ENCODE measurements at regions not wholly inside any gene's neighbourhood (a gene's known extent, or its start where the extent isn't known, plus 50 kb on each side); places are given as distances from the start of the nearest gene placed in this dataset.

DNA sequence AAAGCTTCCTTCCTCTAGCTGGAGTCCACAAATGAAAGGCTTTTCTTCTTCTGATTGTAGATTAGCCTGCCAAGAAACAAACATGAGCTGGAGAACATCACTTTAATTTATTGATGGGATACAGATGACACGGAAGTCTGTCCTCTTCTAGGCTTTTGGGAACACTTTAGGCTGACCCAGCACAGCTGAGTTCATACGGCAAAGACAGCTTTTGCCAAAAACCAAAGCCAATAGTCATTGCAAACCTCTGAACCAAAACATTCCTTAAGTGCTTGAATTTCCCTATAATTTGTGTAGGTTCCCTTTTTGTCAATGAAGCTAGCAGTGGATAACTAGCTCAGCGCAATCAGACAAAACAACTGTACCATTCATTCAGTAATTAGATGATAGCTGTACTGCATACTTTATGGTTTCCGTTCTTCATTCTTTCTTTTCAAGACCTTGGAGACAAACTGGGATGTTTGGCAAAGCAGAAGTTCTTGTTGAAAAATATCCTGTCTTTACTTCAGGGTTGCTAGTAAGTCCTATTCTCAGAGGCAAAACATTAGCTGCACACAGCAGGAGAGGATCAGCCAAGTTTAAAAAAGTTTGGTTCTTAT lies 95.7 kb upstream of the SPRY2 start:
- Mint-ChIP-seq H3K36me3 (no peaks in the 10 kb centered on the region), H3K9me3 (peaks cover 4 to 5% of the 10 kb centered on the region in 2 donors), H3K27ac (no peak overlapping the region)
- ATAC-seq (no peak), DNase-seq (ENCODE audit: low spot score in 2 of 2) (no peak)

DNA sequence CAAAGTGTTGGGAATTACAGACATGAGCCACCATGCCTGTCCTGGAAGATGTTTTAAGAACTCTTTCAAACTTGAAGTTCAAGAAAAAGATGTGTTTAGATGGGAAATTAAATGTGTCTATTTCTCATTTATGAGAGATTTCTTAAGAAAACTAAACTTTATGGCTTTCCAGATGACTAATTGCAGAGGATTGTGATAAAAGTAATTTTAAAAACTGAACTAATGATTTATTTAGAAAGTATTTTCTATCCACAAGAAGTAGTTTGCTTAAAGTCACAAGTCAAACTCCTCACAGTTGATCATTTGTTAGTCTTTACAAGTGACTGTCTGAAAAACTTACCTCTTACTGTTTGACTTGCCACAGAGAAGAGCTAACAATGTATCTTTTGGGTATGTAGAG lies 89.6 kb upstream of the SPRY2 start:
- Mint-ChIP-seq H3K36me3 (no peaks in the 10 kb centered on the region), H3K27ac (no peak overlapping the region), H3K9me3 (peaks cover 5 to 8% of the 10 kb centered on the region in 2 donors)
- DNase-seq (ENCODE audit: low spot score in 2 of 2) = no peak
- peak in 1 of 2 donors; percentile 44 for ATAC-seq

DNA sequence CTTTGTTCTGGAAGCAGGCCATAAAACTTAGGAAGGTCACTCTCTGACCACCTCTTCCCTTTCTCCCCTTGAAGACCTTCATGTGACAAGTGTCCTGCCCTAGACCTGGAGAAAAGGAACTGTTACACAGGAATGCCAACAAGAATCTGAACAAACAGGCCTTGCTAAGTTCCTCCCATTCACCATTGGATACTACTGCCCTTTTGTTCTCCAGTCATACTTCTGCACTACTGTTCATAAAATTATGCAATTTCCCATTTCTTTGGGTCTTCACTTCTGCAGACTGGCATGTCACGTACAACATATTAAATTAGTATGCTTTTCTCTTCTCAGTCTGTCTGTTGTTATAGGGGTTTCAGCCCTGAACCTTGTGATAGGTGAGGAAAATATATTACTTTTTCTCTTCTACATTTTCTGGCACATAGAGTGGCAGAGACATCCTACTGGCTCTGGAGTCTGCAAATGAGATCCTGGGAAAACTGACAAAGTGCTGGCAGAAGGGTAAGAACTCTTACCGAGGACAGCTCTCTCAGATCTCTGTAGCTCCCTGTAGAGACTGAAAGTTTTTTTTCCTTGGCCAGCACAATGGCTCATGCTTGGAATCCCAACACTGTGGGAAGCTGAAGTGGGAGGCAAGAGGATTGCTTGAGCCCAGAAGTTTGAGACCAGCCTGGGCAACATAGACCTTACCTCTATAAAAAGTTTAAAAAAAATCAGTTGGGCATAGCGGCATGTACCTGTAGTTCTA lies 87.6 kb upstream of the SPRY2 start:
- ATAC-seq (no peak), DNase-seq (ENCODE audit: low spot score in 2 of 2) (no peak)
- Mint-ChIP-seq H3K9me3 (peaks cover 11 to 12% of the 10 kb centered on the region in 2 donors), H3K36me3 (no peaks in the 10 kb centered on the region), H3K27ac (no peak overlapping the region)

DNA sequence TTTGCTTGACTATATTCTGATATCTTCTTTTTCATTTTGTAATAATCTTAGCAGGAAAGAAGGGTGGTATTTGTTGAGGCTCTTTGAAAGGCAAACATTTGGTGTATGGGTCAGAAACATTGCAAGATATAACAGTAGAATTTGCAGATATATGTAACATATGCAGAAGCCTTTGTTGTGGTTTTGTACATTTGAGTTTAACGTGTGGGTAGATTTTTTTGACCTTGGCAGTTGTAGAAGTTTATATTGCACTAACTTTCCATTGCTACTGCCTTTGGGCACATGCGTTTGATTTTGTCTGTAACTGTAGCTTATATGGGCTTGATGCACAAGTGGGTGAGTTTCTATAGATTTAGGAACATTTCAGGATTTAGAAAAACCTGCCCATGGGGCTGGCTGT lies 78.5 kb upstream of the SPRY2 start:
- Mint-ChIP-seq H3K36me3 (no peaks in the 10 kb centered on the region), H3K9me3 (peaks cover 6 to 8% of the 10 kb centered on the region in 2 donors), H3K27ac (no peak overlapping the region)
- DNase-seq (ENCODE audit: low spot score in 2 of 2) = no peak
- no peak for ATAC-seq

DNA sequence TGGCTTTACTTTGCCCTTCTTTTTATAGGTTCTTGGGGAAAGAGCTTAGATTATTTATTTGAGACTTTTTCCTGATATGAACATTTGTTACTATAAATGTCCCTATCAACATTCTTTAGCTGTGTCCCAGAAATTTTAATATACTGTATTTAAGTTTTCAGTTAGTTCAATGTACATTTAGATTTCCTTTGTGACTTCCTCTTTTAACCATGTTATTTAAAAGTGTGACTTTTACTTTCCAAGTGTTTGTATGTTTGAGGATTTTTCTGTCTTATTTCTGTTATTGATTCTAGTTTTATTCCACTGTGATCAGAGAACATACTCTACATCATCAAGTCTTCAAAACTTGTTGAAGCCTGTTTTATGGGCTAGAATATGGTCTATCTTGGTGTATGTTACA lies 72.7 kb upstream of the SPRY2 start:
- Mint-ChIP-seq H3K36me3 (peaks cover 0 to 1% of the 10 kb centered on the region in 2 donors), H3K9me3 (peaks cover 0 to 4% of the 10 kb centered on the region in 2 donors), H3K27ac (no peak overlapping the region)
- no peak for DNase-seq (ENCODE audit: low spot score in 2 of 2)
- no peak for ATAC-seq

DNA sequence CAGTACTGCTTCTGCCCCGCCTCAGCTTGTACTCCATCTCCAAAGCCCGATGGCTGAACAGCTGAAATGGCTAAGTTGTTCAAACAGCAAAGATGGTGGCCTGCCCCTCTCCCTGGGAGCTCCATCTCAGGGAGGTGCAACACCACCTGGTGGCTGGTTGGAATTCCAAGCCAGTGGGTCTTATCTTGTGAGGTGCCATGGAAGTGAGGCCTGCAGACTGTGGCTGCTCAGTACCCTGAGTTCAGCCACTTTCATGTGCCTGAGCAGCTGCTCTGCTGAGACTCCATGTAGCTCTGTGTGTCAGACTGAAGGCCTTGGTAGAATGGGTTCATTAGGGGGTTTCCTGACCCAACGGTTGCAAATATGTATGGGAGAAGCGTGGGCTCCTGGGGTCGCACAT lies 67.3 kb upstream of the SPRY2 start:
- DNase-seq (ENCODE audit: low spot score in 2 of 2) (no peak), ATAC-seq (no peak)
- no peak overlapping the region for H3K27ac Mint-ChIP-seq
- peaks cover 13 to 21% of the 10 kb centered on the region in 2 donors for H3K36me3 Mint-ChIP-seq
- H3K9me3 Mint-ChIP-seq = peaks cover 20 to 25% of the 10 kb centered on the region in 2 donors

DNA sequence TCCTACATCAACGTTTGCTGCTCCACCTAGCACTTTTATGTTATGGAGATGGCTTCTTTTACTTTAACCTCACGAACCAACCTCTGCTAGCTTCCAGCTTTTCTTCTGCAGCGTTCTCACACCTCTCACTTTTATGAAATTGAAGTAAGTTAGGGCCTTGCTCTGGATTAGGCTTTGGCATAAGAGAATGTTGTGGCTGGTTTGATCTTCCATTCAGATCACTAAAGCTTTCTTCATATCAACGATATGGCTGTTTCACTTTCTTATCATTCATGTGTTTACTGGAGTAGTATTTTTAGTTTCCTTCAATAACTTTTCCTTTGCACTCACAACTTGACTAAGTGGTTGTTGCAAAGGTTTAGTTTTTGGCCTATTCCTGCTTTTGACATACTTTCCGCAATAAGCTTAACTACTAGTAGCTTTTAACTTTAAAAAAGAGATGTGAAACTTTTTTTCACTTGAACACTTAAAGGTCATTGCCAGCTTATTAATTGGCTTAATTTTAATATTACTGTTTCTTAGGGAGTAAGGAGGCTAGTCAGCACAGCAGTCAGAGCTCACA lies 60.0 kb upstream of the SPRY2 start:
- DNase-seq (ENCODE audit: low spot score in 2 of 2) (no peak), ATAC-seq (no peak)
- peaks cover 12 to 14% of the 10 kb centered on the region in 2 donors for H3K9me3 Mint-ChIP-seq
- H3K36me3 Mint-ChIP-seq = peaks cover 7% of the 10 kb centered on the region in 2 donors
- no peak overlapping the region for H3K27ac Mint-ChIP-seq

DNA sequence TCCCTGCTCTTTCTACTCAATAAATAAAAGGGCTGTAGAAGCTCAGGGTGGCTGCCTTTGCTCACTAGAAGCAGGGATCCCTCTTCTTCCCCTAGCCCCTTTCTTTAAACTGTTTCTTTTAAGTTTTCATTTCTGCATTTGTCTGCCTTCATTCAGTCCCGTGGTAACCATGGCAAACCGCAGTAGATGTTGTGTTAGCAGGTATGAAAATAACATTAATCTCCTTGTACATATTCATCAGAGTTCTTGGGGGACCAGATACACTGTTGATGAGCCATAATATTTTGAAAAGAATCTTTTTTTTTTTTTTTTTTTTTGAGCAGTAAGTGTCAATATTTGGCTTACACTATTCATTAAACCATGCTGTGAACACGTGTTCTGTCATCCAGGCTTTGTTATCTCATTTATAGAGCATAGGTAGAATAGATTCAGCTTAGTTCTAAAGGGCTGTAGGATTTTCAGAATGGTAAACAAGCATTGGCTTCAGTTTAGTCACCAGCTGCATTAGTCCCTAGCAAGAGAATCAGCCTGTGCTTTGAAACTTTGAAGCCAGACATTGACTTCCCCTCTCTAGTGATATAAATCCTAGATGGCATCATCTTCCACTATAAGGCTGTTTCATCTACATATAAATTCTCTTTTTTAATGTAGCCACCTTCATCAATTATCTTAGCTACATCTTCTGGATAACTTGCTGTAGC lies 59.4 kb upstream of the SPRY2 start:
- ATAC-seq = peak in 1 of 2 donors; percentile 9
- no peak overlapping the region for H3K27ac Mint-ChIP-seq
- H3K9me3 Mint-ChIP-seq = peaks cover 12 to 13% of the 10 kb centered on the region in 2 donors
- no peak for DNase-seq (ENCODE audit: low spot score in 2 of 2)
- H3K36me3 Mint-ChIP-seq = peaks cover 7% of the 10 kb centered on the region in 2 donors

DNA sequence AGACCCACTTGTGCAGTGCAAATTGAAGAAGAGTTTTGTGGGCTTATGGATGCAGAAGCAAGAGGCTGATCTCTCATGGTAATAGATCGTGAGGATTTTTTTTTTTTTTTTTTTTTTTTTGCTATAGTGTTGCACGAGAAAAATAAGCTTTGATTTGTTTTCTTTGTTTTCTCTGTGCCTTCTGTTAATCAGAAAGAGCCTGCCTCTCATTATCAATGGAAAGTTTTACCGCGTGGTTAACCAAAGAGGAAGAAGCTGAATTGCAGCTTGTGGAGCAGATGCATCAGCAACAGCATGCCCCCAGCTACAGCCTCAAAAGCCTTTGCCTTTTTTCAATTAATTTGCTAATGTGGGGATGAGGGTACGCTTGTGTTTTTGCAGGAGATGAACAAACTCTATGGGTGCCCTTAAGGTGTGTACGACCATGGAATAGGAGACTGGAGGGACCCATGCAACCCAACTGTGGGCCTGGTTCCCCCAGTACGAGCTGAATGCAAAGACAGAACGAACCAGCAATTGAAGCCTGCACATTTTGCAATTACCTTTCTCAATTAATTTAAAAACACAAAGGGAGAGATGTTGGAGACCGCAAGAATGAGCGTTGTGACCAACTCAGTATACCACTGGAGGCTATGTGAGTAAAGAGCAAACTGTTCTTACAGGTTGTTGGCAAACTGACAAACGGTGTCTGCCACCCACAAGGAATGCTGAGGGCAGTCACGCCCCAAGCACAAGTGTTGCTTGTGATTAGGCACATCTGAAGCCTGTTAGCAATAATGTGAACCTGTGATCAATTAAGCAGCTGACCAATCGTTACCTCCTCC lies 58.6 kb upstream of the SPRY2 start:
- Mint-ChIP-seq H3K36me3 (peaks cover 4 to 5% of the 10 kb centered on the region in 2 donors), H3K27ac (peak overlapping the region in 1 of 2 donors; percentile 76), H3K9me3 (peaks cover 12% of the 10 kb centered on the region in 2 donors)
- ATAC-seq = peak in 1 of 2 donors; percentile 20
- no peak for DNase-seq (ENCODE audit: low spot score in 2 of 2)
